Left ventricle myocardium inferior (tissue), 1 donor: ENCODE measurements at regions not wholly inside any gene's neighbourhood (a gene's known extent, or its start where the extent isn't known, plus 50 kb on each side); places are given as distances from the start of the nearest gene placed in this dataset.
A peak's percentile ranks its signal among the peaks of the same experiment; 100 is the strongest.

Experiments
- DNase-seq: peaks from one replicate; pipeline ENCODE4 v3.0.0-alpha.2; 2020
- H3K27ac ChIP-seq: fragments of 200-600 bp; replicated peaks from 2 replicates; pipeline ENCODE4 v1.8.0; 2021
- H3K27me3 ChIP-seq: fragments of 200-600 bp; 2 replicates; pipeline ENCODE4 v1.8.0; 2021; ENCODE audit warnings: low read depth
- H3K36me3 ChIP-seq: fragments of 200-600 bp; 2 replicates; pipeline ENCODE4 v1.8.0; 2021
- H3K4me1 ChIP-seq: fragments of 200-600 bp; 2 replicates; pipeline ENCODE4 v1.8.0; 2021
- H3K4me3 ChIP-seq: fragments of 200-600 bp; 2 replicates; pipeline ENCODE4 v1.8.0; 2021; ENCODE audit warnings: mild to moderate bottlenecking, moderate library complexity
- H3K9me3 ChIP-seq: fragments of 200-600 bp; replicated peaks from 2 replicates; pipeline ENCODE4 v1.8.0; 2021
- CTCF ChIP-seq: fragments of 200-600 bp; IDR thresholded peaks from 2 replicates; pipeline ENCODE4 v1.8.0; 2021; ENCODE audit warnings: antibody characterized with exemption, mild to moderate bottlenecking, borderline replicate concordance
- intact Hi-C: fragments of 100-400 bp; cut with micrococcal nuclease; formaldehyde crosslinking; loops from one replicate; pipeline ENCODE4 v1.11.0; 2022
- donor health status: DM: no; HTN: yes; CAD: no; lungs with severe emphysema.

GRCh38 chr9:653856-654387 is 187.6 kb upstream of the DMRT1 start:
- no peaks in the 10 kb centered on the region for H3K27me3 ChIP-seq
- H3K4me3 ChIP-seq, result peak overlapping the region; percentile 3
- H3K4me1 ChIP-seq, result peaks cover 95% of the 10 kb centered on the region
- H3K27ac ChIP-seq, result peak overlapping the region; percentile 83
- H3K9me3 ChIP-seq, result no peaks in the 10 kb centered on the region
- TF ChIP-seq CTCF, result no peak
- intact Hi-C loops, result no loop called here
- no peaks in the 10 kb centered on the region for H3K36me3 ChIP-seq
- no peak for DNase-seq

GRCh38 chr9:655875-656274 is 185.6 kb upstream of the DMRT1 start:
- peak overlapping the region; percentile 83 for H3K27ac ChIP-seq
- peak; percentile 93 for DNase-seq
- no peak overlapping the region for H3K4me3 ChIP-seq
- H3K9me3 ChIP-seq, result no peaks in the 10 kb centered on the region
- no peak for TF ChIP-seq CTCF
- H3K36me3 ChIP-seq, result no peaks in the 10 kb centered on the region
- peaks cover 87% of the 10 kb centered on the region for H3K4me1 ChIP-seq
- intact Hi-C loops, result no loop called here
- H3K27me3 ChIP-seq, result no peaks in the 10 kb centered on the region

GRCh38 chr9:656926-657568 is 184.4 kb upstream of the DMRT1 start:
- Histone ChIP-seq H3K4me1 (peaks cover 80% of the 10 kb centered on the region), H3K27ac (peak overlapping the region; percentile 83), H3K4me3 (no peak overlapping the region), H3K9me3 (no peaks in the 10 kb centered on the region), H3K36me3 (peaks cover 2% of the 10 kb centered on the region), H3K27me3 (no peaks in the 10 kb centered on the region)
- intact Hi-C loops, result no loop called here
- TF ChIP-seq CTCF, result no peak
- DNase-seq, result no peak

GRCh38 chr9:659286-659685 is 182.2 kb upstream of the DMRT1 start:
- Histone ChIP-seq H3K36me3 (peaks cover 7% of the 10 kb centered on the region), H3K4me1 (peaks cover 76% of the 10 kb centered on the region), H3K9me3 (no peaks in the 10 kb centered on the region), H3K27me3 (no peaks in the 10 kb centered on the region), H3K4me3 (no peak overlapping the region), H3K27ac (peak overlapping the region; percentile 83)
- DNase-seq, result no peak
- TF ChIP-seq CTCF, result no peak
- intact Hi-C loops, result no loop called here

GRCh38 chr9:660227-660626 is 181.3 kb upstream of the DMRT1 start:
- peak overlapping the region; percentile 83 for H3K27ac ChIP-seq
- H3K4me3 ChIP-seq, result no peak overlapping the region

More at GRCh38 chr9:660227-660626, 181.3 kb upstream of the DMRT1 start:
- H3K36me3 ChIP-seq, result peaks cover 7% of the 10 kb centered on the region
- TF ChIP-seq CTCF, result no peak
- peaks cover 74% of the 10 kb centered on the region for H3K4me1 ChIP-seq
- H3K27me3 ChIP-seq, result no peaks in the 10 kb centered on the region
- DNase-seq, result no peak
- intact Hi-C loops, result no loop called here
- no peaks in the 10 kb centered on the region for H3K9me3 ChIP-seq
